Osteocyte (in vitro differentiated cells): ENCODE measurements at regions not wholly inside any gene's neighbourhood (a gene's known extent, or its start where the extent isn't known, plus 50 kb on each side); places are given as distances from the start of the nearest gene placed in this dataset.

ENCODE experiments used
- DNase-seq: peaks from one replicate; pipeline ENCODE4 v3.0.0; 2021; ENCODE audit warnings: mixed read lengths; ENCODE audit not compliant: unreplicated experiment; ENCODE audit errors: extremely low spot score
- H3K27ac Mint-ChIP-seq: one replicate; pipeline ENCODE4 v1.8.0; 2021; ENCODE audit warnings: mild to moderate bottlenecking, mixed read lengths; ENCODE audit not compliant: unreplicated experiment
- H3K27me3 Mint-ChIP-seq: one replicate; pipeline ENCODE4 v1.8.0; 2021; ENCODE audit warnings: mixed read lengths; ENCODE audit not compliant: unreplicated experiment
- H3K36me3 Mint-ChIP-seq: one replicate; pipeline ENCODE4 v1.8.0; 2021; ENCODE audit warnings: mixed read lengths; ENCODE audit not compliant: unreplicated experiment
- H3K4me1 Mint-ChIP-seq: one replicate; pipeline ENCODE4 v1.8.0; 2021; ENCODE audit warnings: mixed read lengths; ENCODE audit not compliant: unreplicated experiment
- H3K4me3 Mint-ChIP-seq: one replicate; pipeline ENCODE4 v1.8.0; 2021; ENCODE audit warnings: mild to moderate bottlenecking, moderate library complexity, mixed read lengths; ENCODE audit not compliant: unreplicated experiment
- H3K9me3 Mint-ChIP-seq: one replicate; pipeline ENCODE4 v1.8.0; 2021; ENCODE audit warnings: mixed read lengths; ENCODE audit not compliant: unreplicated experiment
- CTCF ChIP-seq: fragments of 200-600 bp; sonication (generic); IDR thresholded peaks from 2 replicates; pipeline ENCODE4 v1.5.0; 2021; ENCODE audit warnings: antibody characterized with exemption, mild to moderate bottlenecking, moderate library complexity

- Mint-ChIP-seq H3K27me3 (peaks cover 2% of the 10 kb centered on the region), H3K27ac (no peak overlapping the region), H3K4me1 (no peaks in the 10 kb centered on the region), H3K4me3 (no peak overlapping the region), H3K36me3 (no peaks in the 10 kb centered on the region), H3K9me3 (no peaks in the 10 kb centered on the region)
- no peak for TF ChIP-seq CTCF
- no peak for DNase-seq
Measured at GRCh38 chr4:166399021-166399420, 526.0 kb downstream of the TLL1 start.

DNA sequence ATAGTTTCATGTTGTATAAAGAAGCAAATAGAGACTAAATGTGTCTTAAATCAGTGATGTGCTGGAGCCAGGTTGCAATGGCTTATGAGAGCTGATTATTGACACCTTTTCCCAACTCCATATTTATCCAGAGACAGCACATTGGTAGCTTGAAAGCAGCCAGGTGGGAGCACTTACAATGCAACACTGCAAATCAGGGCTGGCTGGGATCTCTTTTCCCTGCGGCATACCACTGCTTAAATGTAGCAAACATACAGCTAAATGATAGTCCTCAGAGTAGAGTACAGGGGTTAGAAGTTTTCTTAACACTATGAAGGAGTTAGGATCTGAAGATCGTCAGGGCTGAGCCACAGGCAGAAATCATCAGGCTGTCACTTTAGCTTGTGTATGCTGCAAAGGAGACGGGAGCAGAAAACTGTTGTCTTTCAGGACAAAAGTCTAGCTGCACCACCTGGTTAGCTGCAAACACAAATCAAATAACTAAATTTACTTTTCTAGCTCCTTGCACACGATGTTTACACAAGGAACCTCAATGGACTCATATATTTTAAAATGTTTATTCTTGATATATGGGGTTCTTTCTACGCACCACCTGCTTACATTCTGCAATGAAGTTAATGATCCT lies 527.3 kb downstream of the TLL1 start:
- Mint-ChIP-seq H3K27me3 (peaks cover 7% of the 10 kb centered on the region), H3K4me1 (no peaks in the 10 kb centered on the region), H3K36me3 (no peaks in the 10 kb centered on the region), H3K4me3 (no peak overlapping the region), H3K9me3 (no peaks in the 10 kb centered on the region), H3K27ac (no peak overlapping the region)
- no peak for DNase-seq
- no peak for TF ChIP-seq CTCF

GRCh38 chr4:166413356-166413755 lies 540.3 kb downstream of the TLL1 start:
- no peak for TF ChIP-seq CTCF
- no peaks in the 10 kb centered on the region for H3K27me3 Mint-ChIP-seq
- H3K36me3 Mint-ChIP-seq = no peaks in the 10 kb centered on the region
- peaks cover 10% of the 10 kb centered on the region for H3K4me1 Mint-ChIP-seq
- no peak overlapping the region for H3K4me3 Mint-ChIP-seq
- H3K27ac Mint-ChIP-seq = no peak overlapping the region
- no peak for DNase-seq
- peaks cover 15% of the 10 kb centered on the region for H3K9me3 Mint-ChIP-seq

- no peak for DNase-seq
- TF ChIP-seq CTCF = no peak
- H3K27ac Mint-ChIP-seq = no peak overlapping the region
- peaks cover 15% of the 10 kb centered on the region for H3K9me3 Mint-ChIP-seq
- peaks cover 10% of the 10 kb centered on the region for H3K4me1 Mint-ChIP-seq
- H3K27me3 Mint-ChIP-seq = no peaks in the 10 kb centered on the region
- no peaks in the 10 kb centered on the region for H3K36me3 Mint-ChIP-seq
- no peak overlapping the region for H3K4me3 Mint-ChIP-seq
Measured at GRCh38 chr4:166414431-166414830, 541.4 kb downstream of the TLL1 start.

DNA sequence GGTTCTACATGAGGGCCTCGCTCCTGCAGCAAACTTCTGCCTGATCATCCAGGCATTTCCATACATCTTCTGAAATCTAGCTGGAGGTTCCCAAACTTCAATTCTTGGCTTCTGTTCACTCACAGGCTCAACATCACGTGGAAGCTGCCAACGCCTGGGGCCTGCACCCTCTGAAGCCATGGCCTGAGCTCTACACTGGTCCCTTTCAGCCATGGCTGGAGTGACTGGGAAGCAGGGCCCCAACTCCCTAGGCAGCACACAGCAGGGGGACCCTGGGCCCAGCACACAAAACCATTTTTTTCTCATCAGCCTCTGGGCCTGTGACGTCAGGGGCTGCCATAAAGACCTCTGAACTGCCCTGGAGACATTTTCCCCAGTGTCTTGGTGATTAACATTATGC lies 542.7 kb downstream of the TLL1 start:
- DNase-seq = no peak
- Mint-ChIP-seq H3K9me3 (peaks cover 15% of the 10 kb centered on the region), H3K36me3 (no peaks in the 10 kb centered on the region), H3K4me3 (no peak overlapping the region), H3K27ac (no peak overlapping the region), H3K27me3 (no peaks in the 10 kb centered on the region), H3K4me1 (peaks cover 6% of the 10 kb centered on the region)
- no peak for TF ChIP-seq CTCF
